BLaER1 (cell line): ENCODE measurements at regions not wholly inside any gene's neighbourhood (a gene's known extent, or its start where the extent isn't known, plus 50 kb on each side); places are given as distances from the start of the nearest gene placed in this dataset.

ENCODE experiments used
- H3K27ac ChIP-seq: shearing (Covaris generic); formaldehyde crosslinking; 2 replicates; pipeline ENCODE4 v1.8.1; 2022
- H3K27me3 ChIP-seq: shearing (Covaris generic); formaldehyde crosslinking; 2 replicates; pipeline ENCODE4 v1.8.1; 2022
- H3K36me3 ChIP-seq: shearing (Covaris generic); formaldehyde crosslinking; 2 replicates; pipeline ENCODE4 v1.8.1; 2022
- H3K4me1 ChIP-seq: shearing (Covaris generic); formaldehyde crosslinking; 2 replicates; pipeline ENCODE4 v1.8.1; 2022
- H3K4me2 ChIP-seq: shearing (Covaris generic); formaldehyde crosslinking; 2 replicates; pipeline ENCODE4 v1.8.1; 2022
- H3K4me3 ChIP-seq: shearing (Covaris generic); formaldehyde crosslinking; 2 replicates; pipeline ENCODE4 v1.8.1; 2022
- H3K9ac ChIP-seq: shearing (Covaris generic); formaldehyde crosslinking; 2 replicates; pipeline ENCODE4 v1.8.1; 2022
- H3K9me3 ChIP-seq: shearing (Covaris generic); formaldehyde crosslinking; 2 replicates; pipeline ENCODE4 v1.8.1; 2022
- H4K20me1 ChIP-seq: shearing (Covaris generic); formaldehyde crosslinking; 2 replicates; pipeline ENCODE4 v1.8.1; 2022
- Cebpa-rat ChIP-seq: shearing (Covaris generic); IDR thresholded peaks from 2 replicates; pipeline ENCODE4 v1.8.1; 2022

GRCh38 chr20:40769677-40770285 lies 80.7 kb upstream of the MAFB start:
- peaks cover 15% of the 10 kb centered on the region for H3K4me1 ChIP-seq
- no peak for TF ChIP-seq Cebpa-rat

GRCh38 chr20:40770564-40771307 lies 81.7 kb upstream of the MAFB start:
- Histone ChIP-seq H3K4me1 (peaks cover 11% of the 10 kb centered on the region), H3K27ac (no peak overlapping the region), H3K9ac (no peak overlapping the region), H3K4me3 (no peak overlapping the region), H3K9me3 (no peaks in the 10 kb centered on the region), H3K27me3 (no peaks in the 10 kb centered on the region), H3K36me3 (no peaks in the 10 kb centered on the region), H3K4me2 (no peak overlapping the region), H4K20me1 (no peaks in the 10 kb centered on the region)
- TF ChIP-seq Cebpa-rat = no peak

More at GRCh38 chr20:40769677-40770285, 80.7 kb upstream of the MAFB start:
- no peak overlapping the region for H3K4me3 ChIP-seq
- no peaks in the 10 kb centered on the region for H3K36me3 ChIP-seq
- no peaks in the 10 kb centered on the region for H3K27me3 ChIP-seq
- H3K27ac ChIP-seq = no peak overlapping the region
- H3K4me2 ChIP-seq = no peak overlapping the region
- H3K9ac ChIP-seq = no peak overlapping the region
- no peaks in the 10 kb centered on the region for H4K20me1 ChIP-seq
- no peaks in the 10 kb centered on the region for H3K9me3 ChIP-seq

- H3K27me3 ChIP-seq = no peaks in the 10 kb centered on the region
- no peak overlapping the region for H3K27ac ChIP-seq
- no peak overlapping the region for H3K4me3 ChIP-seq
- no peaks in the 10 kb centered on the region for H4K20me1 ChIP-seq
- no peak overlapping the region for H3K9ac ChIP-seq
- H3K36me3 ChIP-seq = no peaks in the 10 kb centered on the region
- TF ChIP-seq Cebpa-rat = no peak
- H3K4me2 ChIP-seq = no peak overlapping the region
- H3K9me3 ChIP-seq = no peaks in the 10 kb centered on the region
- H3K4me1 ChIP-seq = peaks cover 6% of the 10 kb centered on the region
Observed at GRCh38 chr20:40771308-40771610, 82.2 kb upstream of the MAFB start.

GRCh38 chr20:40771848-40772511 lies 82.9 kb upstream of the MAFB start:
- no peaks in the 10 kb centered on the region for H3K27me3 ChIP-seq
- H4K20me1 ChIP-seq = no peaks in the 10 kb centered on the region
- no peak overlapping the region for H3K27ac ChIP-seq
- no peaks in the 10 kb centered on the region for H3K4me1 ChIP-seq
- TF ChIP-seq Cebpa-rat = no peak
- no peaks in the 10 kb centered on the region for H3K36me3 ChIP-seq
- H3K9me3 ChIP-seq = no peaks in the 10 kb centered on the region
- H3K4me2 ChIP-seq = no peak overlapping the region
- no peak overlapping the region for H3K4me3 ChIP-seq
- H3K9ac ChIP-seq = no peak overlapping the region

- H3K9me3 ChIP-seq = no peaks in the 10 kb centered on the region
- no peak overlapping the region for H3K4me2 ChIP-seq
- H3K27me3 ChIP-seq = no peaks in the 10 kb centered on the region
- no peak for TF ChIP-seq Cebpa-rat
- H4K20me1 ChIP-seq = no peaks in the 10 kb centered on the region
- no peak overlapping the region for H3K4me3 ChIP-seq
- H3K27ac ChIP-seq = no peak overlapping the region
- no peaks in the 10 kb centered on the region for H3K4me1 ChIP-seq
- no peaks in the 10 kb centered on the region for H3K36me3 ChIP-seq
- H3K9ac ChIP-seq = no peak overlapping the region
Observed at GRCh38 chr20:40773376-40773775, 84.3 kb upstream of the MAFB start.

GRCh38 chr20:40774252-40774651 lies 85.2 kb upstream of the MAFB start:
- no peak for TF ChIP-seq Cebpa-rat
- H4K20me1 ChIP-seq = no peaks in the 10 kb centered on the region
- H3K27me3 ChIP-seq = no peaks in the 10 kb centered on the region
- H3K4me2 ChIP-seq = no peak overlapping the region
- no peaks in the 10 kb centered on the region for H3K36me3 ChIP-seq
- no peaks in the 10 kb centered on the region for H3K4me1 ChIP-seq
- H3K9ac ChIP-seq = no peak overlapping the region
- no peak overlapping the region for H3K27ac ChIP-seq
- no peak overlapping the region for H3K4me3 ChIP-seq
- H3K9me3 ChIP-seq = no peaks in the 10 kb centered on the region

GRCh38 chr20:40775561-40776146 lies 86.6 kb upstream of the MAFB start:
- Histone ChIP-seq H4K20me1 (no peaks in the 10 kb centered on the region), H3K27me3 (no peaks in the 10 kb centered on the region), H3K4me2 (no peak overlapping the region), H3K36me3 (no peaks in the 10 kb centered on the region), H3K9me3 (no peaks in the 10 kb centered on the region), H3K9ac (no peak overlapping the region), H3K4me1 (no peaks in the 10 kb centered on the region), H3K4me3 (no peak overlapping the region), H3K27ac (no peak overlapping the region)
- no peak for TF ChIP-seq Cebpa-rat

- Histone ChIP-seq H3K4me3 (no peak overlapping the region), H4K20me1 (no peaks in the 10 kb centered on the region), H3K4me2 (no peak overlapping the region), H3K4me1 (no peaks in the 10 kb centered on the region), H3K36me3 (no peaks in the 10 kb centered on the region), H3K27ac (no peak overlapping the region), H3K9me3 (no peaks in the 10 kb centered on the region), H3K9ac (no peak overlapping the region), H3K27me3 (no peaks in the 10 kb centered on the region)
- no peak for TF ChIP-seq Cebpa-rat
Observed at GRCh38 chr20:40776466-40777457, 87.7 kb upstream of the MAFB start.

- H3K4me1 ChIP-seq = no peaks in the 10 kb centered on the region
- H3K27me3 ChIP-seq = no peaks in the 10 kb centered on the region
- H3K4me3 ChIP-seq = no peak overlapping the region
- no peaks in the 10 kb centered on the region for H3K36me3 ChIP-seq
- no peak overlapping the region for H3K9ac ChIP-seq
- H3K4me2 ChIP-seq = no peak overlapping the region
- H4K20me1 ChIP-seq = no peaks in the 10 kb centered on the region
- H3K9me3 ChIP-seq = no peaks in the 10 kb centered on the region
- H3K27ac ChIP-seq = no peak overlapping the region
- TF ChIP-seq Cebpa-rat = no peak
Observed at GRCh38 chr20:40777653-40778052, 88.6 kb upstream of the MAFB start.
